ENCODE measurements at regions not wholly inside any gene's neighbourhood (a gene's known extent, or its start where the extent isn't known, plus 50 kb on each side); places are given as distances from the start of the nearest gene placed in this dataset.

- no peak overlapping the region for H3K27ac ChIP-seq (ENCODE audit: low read depth, low read length)
- H3K9me3 ChIP-seq (ENCODE audit: control insufficient read depth in 1 of 2, low read length in 2 of 2): no peaks in the 10 kb centered on the region
- H3K9ac ChIP-seq (ENCODE audit: low read depth in 1 of 2, low read length in 2 of 2): no peak overlapping the region
- no peaks in the 10 kb centered on the region for H3K27me3 ChIP-seq (ENCODE audit: control insufficient read depth in 1 of 2, insufficient read depth in 2 of 2, low read length in 2 of 2)
- H3K4me3 ChIP-seq (ENCODE audit: low read depth in 1 of 2, low read length in 2 of 2): no peak overlapping the region
- no peaks in the 10 kb centered on the region for H3K36me3 ChIP-seq (ENCODE audit: control insufficient read depth in 1 of 2, insufficient read depth in 2 of 2, low read length in 2 of 2)
- H3K4me1 ChIP-seq (ENCODE audit: control insufficient read depth in 1 of 2, insufficient read depth in 2 of 2, low read length in 2 of 2): no peaks in the 10 kb centered on the region
Observed at GRCh38 chr13:79794931-79795330, 314.0 kb downstream of the NDFIP2 start.

DNA sequence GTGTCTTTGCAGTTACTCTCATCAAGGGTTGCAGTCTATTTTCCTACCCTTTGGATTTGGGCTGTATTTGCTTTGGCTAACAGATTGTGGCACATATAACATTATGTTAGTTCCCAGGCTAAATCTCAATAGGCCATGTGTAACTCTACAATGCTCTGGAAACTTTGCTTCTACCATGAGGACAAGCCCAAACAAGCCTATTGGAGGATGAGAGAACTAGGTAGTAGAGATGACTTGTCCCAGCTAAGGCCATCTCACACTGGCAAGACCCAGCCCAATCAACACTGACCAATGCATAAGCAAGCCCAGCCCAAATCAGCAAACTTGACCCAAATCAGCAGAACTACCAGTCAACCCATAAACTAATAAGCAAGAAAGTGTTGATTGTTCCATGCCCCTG is 311.8 kb downstream of the NDFIP2 start:
- Histone ChIP-seq H3K27ac (ENCODE audit: low read depth, low read length) (no peak overlapping the region), H3K4me3 (ENCODE audit: low read depth in 1 of 2, low read length in 2 of 2) (no peak overlapping the region), H3K4me1 (ENCODE audit: control insufficient read depth in 1 of 2, insufficient read depth in 2 of 2, low read length in 2 of 2) (no peaks in the 10 kb centered on the region), H3K9ac (ENCODE audit: low read depth in 1 of 2, low read length in 2 of 2) (no peak overlapping the region), H3K9me3 (ENCODE audit: control insufficient read depth in 1 of 2, low read length in 2 of 2) (no peaks in the 10 kb centered on the region), H3K36me3 (ENCODE audit: control insufficient read depth in 1 of 2, insufficient read depth in 2 of 2, low read length in 2 of 2) (no peaks in the 10 kb centered on the region), H3K27me3 (ENCODE audit: control insufficient read depth in 1 of 2, insufficient read depth in 2 of 2, low read length in 2 of 2) (no peaks in the 10 kb centered on the region)

DNA sequence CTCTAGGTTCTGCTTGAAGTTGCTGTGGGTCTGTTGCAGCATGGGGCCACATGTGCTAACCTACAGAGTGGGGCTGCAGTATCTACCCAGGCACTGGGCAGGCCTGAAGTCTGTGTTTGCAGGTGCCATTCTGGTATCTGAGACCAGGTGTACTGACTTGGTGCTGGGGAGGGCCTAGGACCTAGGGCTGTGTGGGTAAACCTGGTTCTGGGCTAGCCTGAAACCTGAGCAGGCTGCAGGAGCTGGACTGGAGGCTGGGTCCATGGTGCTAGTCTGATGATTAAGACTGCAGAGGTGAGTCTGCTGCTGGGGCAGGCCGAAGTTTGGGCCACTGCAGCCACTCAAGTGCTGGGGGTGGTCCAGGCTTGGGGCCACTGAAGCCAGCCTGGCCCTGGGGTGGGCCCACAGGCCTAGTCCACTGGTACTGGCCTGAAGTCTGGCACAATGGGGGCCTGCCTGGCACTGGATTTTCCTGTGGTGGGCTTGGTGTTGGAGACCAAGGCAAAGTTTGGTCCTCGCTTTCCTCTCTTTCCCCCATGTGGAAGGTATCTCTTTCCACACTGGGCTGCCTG is 310.6 kb downstream of the NDFIP2 start:
- no peaks in the 10 kb centered on the region for H3K4me1 ChIP-seq (ENCODE audit: control insufficient read depth in 1 of 2, insufficient read depth in 2 of 2, low read length in 2 of 2)
- no peaks in the 10 kb centered on the region for H3K9me3 ChIP-seq (ENCODE audit: control insufficient read depth in 1 of 2, low read length in 2 of 2)
- no peak overlapping the region for H3K27ac ChIP-seq (ENCODE audit: low read depth, low read length)
- H3K4me3 ChIP-seq (ENCODE audit: low read depth in 1 of 2, low read length in 2 of 2): no peak overlapping the region
- no peaks in the 10 kb centered on the region for H3K27me3 ChIP-seq (ENCODE audit: control insufficient read depth in 1 of 2, insufficient read depth in 2 of 2, low read length in 2 of 2)
- no peaks in the 10 kb centered on the region for H3K36me3 ChIP-seq (ENCODE audit: control insufficient read depth in 1 of 2, insufficient read depth in 2 of 2, low read length in 2 of 2)
- H3K9ac ChIP-seq (ENCODE audit: low read depth in 1 of 2, low read length in 2 of 2): no peak overlapping the region

GRCh38 chr13:79786176-79786575 is 305.2 kb downstream of the NDFIP2 start:
- no peak overlapping the region for H3K9ac ChIP-seq (ENCODE audit: low read depth in 1 of 2, low read length in 2 of 2)
- no peak overlapping the region for H3K4me3 ChIP-seq (ENCODE audit: low read depth in 1 of 2, low read length in 2 of 2)
- no peaks in the 10 kb centered on the region for H3K9me3 ChIP-seq (ENCODE audit: control insufficient read depth in 1 of 2, low read length in 2 of 2)
- no peaks in the 10 kb centered on the region for H3K36me3 ChIP-seq (ENCODE audit: control insufficient read depth in 1 of 2, insufficient read depth in 2 of 2, low read length in 2 of 2)
- H3K27me3 ChIP-seq (ENCODE audit: control insufficient read depth in 1 of 2, insufficient read depth in 2 of 2, low read length in 2 of 2): no peaks in the 10 kb centered on the region
- peaks cover 0 to 9% of the 10 kb centered on the region in 2 donors for H3K4me1 ChIP-seq (ENCODE audit: control insufficient read depth in 1 of 2, insufficient read depth in 2 of 2, low read length in 2 of 2)
- H3K27ac ChIP-seq (ENCODE audit: low read depth, low read length): no peak overlapping the region

DNA sequence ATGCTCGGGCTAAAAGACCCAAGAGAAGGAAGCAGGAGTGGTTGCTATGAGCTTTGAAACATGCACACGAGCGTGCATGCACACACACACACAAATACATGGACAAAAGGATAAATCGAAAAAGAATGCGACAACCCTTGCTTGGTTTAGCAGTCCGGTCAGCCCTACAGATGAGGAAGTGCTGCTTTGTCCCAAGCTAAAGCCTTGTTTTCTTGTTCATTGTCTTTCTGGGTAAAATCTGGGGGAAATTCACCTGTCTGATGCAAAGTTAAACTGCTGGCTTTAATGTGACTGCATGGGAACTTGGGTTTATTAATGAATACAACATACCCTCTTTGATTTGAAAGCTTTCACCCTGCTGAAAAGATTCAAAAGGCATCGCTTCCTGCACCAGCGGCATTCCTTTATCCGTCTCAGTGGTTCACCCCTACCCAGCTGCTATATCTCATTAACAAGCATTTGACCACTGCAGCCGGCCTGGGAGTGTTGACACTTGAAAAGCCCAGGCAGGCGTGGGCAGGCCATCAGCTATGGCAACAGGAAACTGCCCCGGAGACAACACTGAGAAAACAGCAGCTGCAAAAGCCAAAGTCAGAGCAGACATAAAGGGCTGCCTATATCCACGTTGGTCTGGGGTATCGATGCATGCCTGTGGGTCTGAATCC is 301.7 kb downstream of the NDFIP2 start:
- Histone ChIP-seq H3K9me3 (ENCODE audit: control insufficient read depth in 1 of 2, low read length in 2 of 2) (no peaks in the 10 kb centered on the region), H3K4me3 (ENCODE audit: low read depth in 1 of 2, low read length in 2 of 2) (no peak overlapping the region), H3K36me3 (ENCODE audit: control insufficient read depth in 1 of 2, insufficient read depth in 2 of 2, low read length in 2 of 2) (no peaks in the 10 kb centered on the region), H3K9ac (ENCODE audit: low read depth in 1 of 2, low read length in 2 of 2) (no peak overlapping the region), H3K27me3 (ENCODE audit: control insufficient read depth in 1 of 2, insufficient read depth in 2 of 2, low read length in 2 of 2) (no peaks in the 10 kb centered on the region), H3K4me1 (ENCODE audit: control insufficient read depth in 1 of 2, insufficient read depth in 2 of 2, low read length in 2 of 2) (peaks cover 0 to 14% of the 10 kb centered on the region in 2 donors), H3K27ac (ENCODE audit: low read depth, low read length) (no peak overlapping the region)

- Histone ChIP-seq H3K4me1 (ENCODE audit: control insufficient read depth in 1 of 2, insufficient read depth in 2 of 2, low read length in 2 of 2) (peaks cover 3 to 14% of the 10 kb centered on the region in 2 donors), H3K9ac (ENCODE audit: low read depth in 1 of 2, low read length in 2 of 2) (no peak overlapping the region), H3K36me3 (ENCODE audit: control insufficient read depth in 1 of 2, insufficient read depth in 2 of 2, low read length in 2 of 2) (no peaks in the 10 kb centered on the region), H3K4me3 (ENCODE audit: low read depth in 1 of 2, low read length in 2 of 2) (no peak overlapping the region), H3K9me3 (ENCODE audit: control insufficient read depth in 1 of 2, low read length in 2 of 2) (no peaks in the 10 kb centered on the region), H3K27ac (ENCODE audit: low read depth, low read length) (no peak overlapping the region), H3K27me3 (ENCODE audit: control insufficient read depth in 1 of 2, insufficient read depth in 2 of 2, low read length in 2 of 2) (no peaks in the 10 kb centered on the region)
Observed at GRCh38 chr13:79781829-79782540, 301.0 kb downstream of the NDFIP2 start.

GRCh38 chr13:79780240-79780639 is 299.3 kb downstream of the NDFIP2 start:
- Histone ChIP-seq H3K9me3 (ENCODE audit: control insufficient read depth in 1 of 2, low read length in 2 of 2) (no peaks in the 10 kb centered on the region), H3K4me3 (ENCODE audit: low read depth in 1 of 2, low read length in 2 of 2) (no peak overlapping the region), H3K27me3 (ENCODE audit: control insufficient read depth in 1 of 2, insufficient read depth in 2 of 2, low read length in 2 of 2) (no peaks in the 10 kb centered on the region), H3K27ac (ENCODE audit: low read depth, low read length) (no peak overlapping the region), H3K36me3 (ENCODE audit: control insufficient read depth in 1 of 2, insufficient read depth in 2 of 2, low read length in 2 of 2) (no peaks in the 10 kb centered on the region), H3K9ac (ENCODE audit: low read depth in 1 of 2, low read length in 2 of 2) (no peak overlapping the region), H3K4me1 (ENCODE audit: control insufficient read depth in 1 of 2, insufficient read depth in 2 of 2, low read length in 2 of 2) (peaks cover 13 to 24% of the 10 kb centered on the region in 2 donors)

GRCh38 chr13:79779761-79780160 is 298.8 kb downstream of the NDFIP2 start:
- H3K4me3 ChIP-seq (ENCODE audit: low read depth in 1 of 2, low read length in 2 of 2): no peak overlapping the region
- H3K36me3 ChIP-seq (ENCODE audit: control insufficient read depth in 1 of 2, insufficient read depth in 2 of 2, low read length in 2 of 2): no peaks in the 10 kb centered on the region
- H3K4me1 ChIP-seq (ENCODE audit: control insufficient read depth in 1 of 2, insufficient read depth in 2 of 2, low read length in 2 of 2): peaks cover 13 to 24% of the 10 kb centered on the region in 2 donors
- H3K9ac ChIP-seq (ENCODE audit: low read depth in 1 of 2, low read length in 2 of 2): no peak overlapping the region
- H3K27ac ChIP-seq (ENCODE audit: low read depth, low read length): no peak overlapping the region
- H3K9me3 ChIP-seq (ENCODE audit: control insufficient read depth in 1 of 2, low read length in 2 of 2): no peaks in the 10 kb centered on the region
- no peaks in the 10 kb centered on the region for H3K27me3 ChIP-seq (ENCODE audit: control insufficient read depth in 1 of 2, insufficient read depth in 2 of 2, low read length in 2 of 2)

DNA sequence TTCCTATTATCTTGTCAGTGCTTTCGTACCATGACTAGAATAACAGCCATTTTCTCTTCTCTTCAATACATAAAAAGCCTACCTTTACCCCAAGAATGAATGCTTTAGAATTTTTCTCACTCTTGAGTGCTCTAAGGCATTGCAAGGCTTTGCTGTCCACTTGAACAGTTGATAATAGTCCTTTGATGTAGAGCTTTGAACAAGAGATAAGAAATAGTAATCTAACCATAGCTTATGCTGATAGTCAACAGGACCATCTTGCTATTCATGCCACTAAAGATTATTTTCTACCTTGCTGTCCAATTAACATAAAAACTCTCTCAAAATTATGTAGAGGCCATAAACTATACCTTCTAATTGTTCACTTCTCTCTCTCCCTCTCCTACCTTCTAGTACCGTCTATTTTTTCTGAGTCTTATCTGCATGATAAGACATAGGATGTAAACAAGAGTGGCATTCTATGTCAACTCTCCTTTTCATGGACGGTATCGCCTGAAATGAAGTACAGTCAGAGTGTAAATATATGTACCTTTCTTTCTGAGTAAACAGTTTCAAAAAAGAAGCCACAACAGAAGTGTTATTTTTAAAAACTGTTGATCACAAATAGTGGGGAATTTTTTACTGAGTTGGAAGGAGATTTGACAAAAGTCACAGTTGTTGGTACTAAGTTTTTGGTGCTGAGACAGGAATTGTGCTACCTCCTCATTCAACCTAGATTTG is 297.9 kb downstream of the NDFIP2 start:
- Histone ChIP-seq H3K4me1 (ENCODE audit: control insufficient read depth in 1 of 2, insufficient read depth in 2 of 2, low read length in 2 of 2) (peaks cover 13 to 24% of the 10 kb centered on the region in 2 donors), H3K36me3 (ENCODE audit: control insufficient read depth in 1 of 2, insufficient read depth in 2 of 2, low read length in 2 of 2) (no peaks in the 10 kb centered on the region), H3K4me3 (ENCODE audit: low read depth in 1 of 2, low read length in 2 of 2) (no peak overlapping the region), H3K9me3 (ENCODE audit: control insufficient read depth in 1 of 2, low read length in 2 of 2) (no peaks in the 10 kb centered on the region), H3K27ac (ENCODE audit: low read depth, low read length) (no peak overlapping the region), H3K9ac (ENCODE audit: low read depth in 1 of 2, low read length in 2 of 2) (no peak overlapping the region), H3K27me3 (ENCODE audit: control insufficient read depth in 1 of 2, insufficient read depth in 2 of 2, low read length in 2 of 2) (no peaks in the 10 kb centered on the region)

DNA sequence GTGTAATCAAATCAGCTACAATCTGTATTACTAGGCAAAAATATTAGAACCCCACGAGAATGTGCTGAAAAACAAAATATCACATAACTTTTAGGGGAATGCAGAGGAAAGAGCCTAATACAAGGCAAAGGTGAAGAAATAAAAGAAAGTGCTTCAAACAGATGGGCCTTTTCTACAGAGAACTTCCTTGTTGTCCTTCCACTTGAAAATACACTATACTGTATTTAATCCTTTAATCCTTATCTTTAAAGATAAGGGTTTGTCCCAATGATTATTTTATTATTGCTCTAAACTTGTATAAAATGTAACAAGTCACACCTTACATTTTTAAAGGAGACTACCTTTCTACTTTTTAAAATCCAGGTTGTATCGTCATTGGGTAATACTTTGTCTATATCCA is 296.5 kb downstream of the NDFIP2 start:
- Histone ChIP-seq H3K4me3 (ENCODE audit: low read depth in 1 of 2, low read length in 2 of 2) (no peak overlapping the region), H3K9ac (ENCODE audit: low read depth in 1 of 2, low read length in 2 of 2) (no peak overlapping the region)

More for the DNA sequence above, 296.5 kb downstream of the NDFIP2 start:
- no peak overlapping the region for H3K27ac ChIP-seq (ENCODE audit: low read depth, low read length)
- H3K4me1 ChIP-seq (ENCODE audit: control insufficient read depth in 1 of 2, insufficient read depth in 2 of 2, low read length in 2 of 2): peaks cover 13 to 23% of the 10 kb centered on the region in 2 donors
- H3K36me3 ChIP-seq (ENCODE audit: control insufficient read depth in 1 of 2, insufficient read depth in 2 of 2, low read length in 2 of 2): no peaks in the 10 kb centered on the region
- no peaks in the 10 kb centered on the region for H3K9me3 ChIP-seq (ENCODE audit: control insufficient read depth in 1 of 2, low read length in 2 of 2)
- H3K27me3 ChIP-seq (ENCODE audit: control insufficient read depth in 1 of 2, insufficient read depth in 2 of 2, low read length in 2 of 2): no peaks in the 10 kb centered on the region
